AG09309 (cell line): ENCODE measurements at regions not wholly inside any gene's neighbourhood (a gene's known extent, or its start where the extent isn't known, plus 50 kb on each side); places are given as distances from the start of the nearest gene placed in this dataset.
"Not testable (repeated sequence)": the region's sequence is repeated elsewhere in the genome, so short reads cannot be mapped to it uniquely, and the experiment has no call there.

ENCODE experiments used
- DNase-seq: peaks from one replicate; pipeline ENCODE4 v3.0.0-alpha.2; 2010; ENCODE audit warnings: low read depth
- H3K4me3 ChIP-seq: 2 replicates; pipeline ENCODE4 v1.5.1; 2011; ENCODE audit warnings: mild to moderate bottlenecking, low read depth, low read length, moderate library complexity; ENCODE audit not compliant: control insufficient read depth
- TF ChIP-seq, protein P1 (sequence below): IDR thresholded peaks from 2 replicates; pipeline ENCODE4 v1.5.1; 2011; ENCODE audit warnings: mild to moderate bottlenecking, low read depth, low read length, inconsistent platforms; ENCODE audit not compliant: insufficient read depth, control insufficient read depth; ENCODE audit errors: missing control alignments

DNA sequence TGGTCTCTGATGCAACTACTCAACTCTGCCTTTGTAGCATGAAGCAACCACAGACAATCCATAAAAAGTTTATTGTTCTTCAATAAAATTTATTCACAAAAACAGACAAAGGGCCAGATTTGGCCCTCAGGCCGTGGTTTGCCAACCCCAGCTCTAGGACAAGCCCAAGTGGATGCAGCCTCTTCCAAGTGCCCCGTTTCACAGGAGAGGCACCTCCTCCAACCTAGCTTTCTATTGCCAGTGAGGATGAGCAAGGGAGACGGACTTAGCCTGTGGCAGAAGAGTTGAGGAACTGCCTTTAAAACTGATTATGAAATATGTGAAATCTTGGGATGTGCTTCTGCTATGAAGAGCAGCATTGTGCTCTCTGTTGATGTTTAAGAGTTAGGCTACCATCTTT, 105.4 kb downstream of the PSMG1 start:
- DNase-seq: peak; percentile 74
- TF ChIP-seq, protein P1, sequence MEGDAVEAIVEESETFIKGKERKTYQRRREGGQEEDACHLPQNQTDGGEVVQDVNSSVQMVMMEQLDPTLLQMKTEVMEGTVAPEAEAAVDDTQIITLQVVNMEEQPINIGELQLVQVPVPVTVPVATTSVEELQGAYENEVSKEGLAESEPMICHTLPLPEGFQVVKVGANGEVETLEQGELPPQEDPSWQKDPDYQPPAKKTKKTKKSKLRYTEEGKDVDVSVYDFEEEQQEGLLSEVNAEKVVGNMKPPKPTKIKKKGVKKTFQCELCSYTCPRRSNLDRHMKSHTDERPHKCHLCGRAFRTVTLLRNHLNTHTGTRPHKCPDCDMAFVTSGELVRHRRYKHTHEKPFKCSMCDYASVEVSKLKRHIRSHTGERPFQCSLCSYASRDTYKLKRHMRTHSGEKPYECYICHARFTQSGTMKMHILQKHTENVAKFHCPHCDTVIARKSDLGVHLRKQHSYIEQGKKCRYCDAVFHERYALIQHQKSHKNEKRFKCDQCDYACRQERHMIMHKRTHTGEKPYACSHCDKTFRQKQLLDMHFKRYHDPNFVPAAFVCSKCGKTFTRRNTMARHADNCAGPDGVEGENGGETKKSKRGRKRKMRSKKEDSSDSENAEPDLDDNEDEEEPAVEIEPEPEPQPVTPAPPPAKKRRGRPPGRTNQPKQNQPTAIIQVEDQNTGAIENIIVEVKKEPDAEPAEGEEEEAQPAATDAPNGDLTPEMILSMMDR: no peak
- H3K4me3 ChIP-seq: no peak overlapping the region

DNA sequence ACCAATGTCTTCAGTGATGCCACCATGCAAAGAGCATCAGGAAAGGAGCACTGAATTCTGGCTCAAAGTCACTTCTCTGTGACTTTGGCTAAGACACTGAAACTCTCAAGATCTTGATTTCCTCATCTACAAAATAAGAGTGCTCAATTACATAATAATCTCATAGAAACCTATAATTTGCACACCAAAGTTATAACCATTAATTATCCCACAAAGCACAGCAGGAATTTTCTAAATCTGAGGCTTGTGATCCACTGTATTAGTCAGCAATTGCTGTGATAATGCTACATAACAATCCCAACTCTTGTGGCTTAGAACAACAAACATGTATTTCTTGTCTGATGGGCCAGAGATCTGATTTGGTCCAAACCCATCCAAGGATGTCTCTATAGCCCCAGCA, 108.7 kb downstream of the PSMG1 start:
- DNase-seq: no peak
- no peak overlapping the region for H3K4me3 ChIP-seq
- TF ChIP-seq, protein P1: no peak

DNA sequence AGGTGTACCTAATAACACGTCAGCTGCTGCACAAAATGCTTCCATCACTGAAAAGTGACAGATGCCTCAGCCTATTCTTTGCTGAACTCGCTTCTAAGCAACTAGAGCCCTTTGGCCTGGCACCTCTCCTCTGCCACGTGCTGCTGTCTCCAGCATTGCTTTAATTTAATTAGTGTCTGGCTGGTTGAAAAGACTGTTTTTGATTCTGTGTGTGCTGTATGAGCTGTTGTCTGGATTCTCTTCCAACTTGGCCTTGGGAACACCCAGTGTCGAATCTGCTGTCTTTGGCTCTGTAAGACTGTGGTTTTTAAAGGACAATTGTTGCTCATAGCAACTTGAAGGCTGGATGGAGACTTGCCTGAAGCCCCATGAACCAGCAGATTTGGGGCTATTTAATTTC, 109.5 kb downstream of the PSMG1 start:
- TF ChIP-seq, protein P1: no peak
- no peak overlapping the region for H3K4me3 ChIP-seq
- no peak for DNase-seq

DNA sequence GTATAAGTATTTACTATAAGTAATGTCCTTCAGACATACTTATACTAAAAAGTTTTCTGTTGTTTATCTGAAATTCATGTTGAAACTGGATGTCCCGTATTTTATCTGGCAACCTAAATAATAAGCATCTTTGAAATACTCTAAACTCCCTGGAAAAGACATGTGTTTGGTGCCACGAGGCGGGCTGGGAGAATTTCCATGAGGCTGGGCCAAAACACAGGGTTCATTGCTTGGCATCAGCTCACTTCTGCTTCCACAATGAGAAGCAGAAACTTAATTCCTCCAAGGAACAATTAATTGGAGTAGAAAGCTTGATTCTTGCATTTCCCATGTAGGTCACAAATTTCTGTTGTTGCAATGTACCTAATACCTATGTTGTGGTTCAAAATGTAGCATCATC, 110.2 kb downstream of the PSMG1 start:
- TF ChIP-seq, protein P1: no peak
- no peak overlapping the region for H3K4me3 ChIP-seq
- DNase-seq: no peak

DNA sequence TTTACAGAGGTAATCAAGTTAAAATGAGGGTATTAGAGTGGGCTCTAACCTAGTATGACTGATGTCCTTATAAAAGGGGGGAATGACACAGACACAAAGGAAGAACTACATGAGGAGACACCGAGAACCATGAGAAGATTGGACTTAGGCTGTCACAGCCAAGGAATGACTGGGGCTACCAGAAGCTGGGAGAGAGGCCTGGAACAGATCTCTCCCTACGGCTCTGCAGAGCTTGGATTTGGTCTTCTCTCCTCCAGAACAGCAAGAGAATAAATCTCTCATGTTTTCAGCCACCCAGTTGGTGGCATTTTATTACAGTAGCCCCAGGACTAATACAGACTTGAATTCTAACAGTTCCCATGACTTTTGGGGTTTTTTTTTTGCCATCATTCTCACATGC, 110.8 kb downstream of the PSMG1 start:
- TF ChIP-seq, protein P1: no peak
- DNase-seq: no peak
- no peak overlapping the region for H3K4me3 ChIP-seq

DNA sequence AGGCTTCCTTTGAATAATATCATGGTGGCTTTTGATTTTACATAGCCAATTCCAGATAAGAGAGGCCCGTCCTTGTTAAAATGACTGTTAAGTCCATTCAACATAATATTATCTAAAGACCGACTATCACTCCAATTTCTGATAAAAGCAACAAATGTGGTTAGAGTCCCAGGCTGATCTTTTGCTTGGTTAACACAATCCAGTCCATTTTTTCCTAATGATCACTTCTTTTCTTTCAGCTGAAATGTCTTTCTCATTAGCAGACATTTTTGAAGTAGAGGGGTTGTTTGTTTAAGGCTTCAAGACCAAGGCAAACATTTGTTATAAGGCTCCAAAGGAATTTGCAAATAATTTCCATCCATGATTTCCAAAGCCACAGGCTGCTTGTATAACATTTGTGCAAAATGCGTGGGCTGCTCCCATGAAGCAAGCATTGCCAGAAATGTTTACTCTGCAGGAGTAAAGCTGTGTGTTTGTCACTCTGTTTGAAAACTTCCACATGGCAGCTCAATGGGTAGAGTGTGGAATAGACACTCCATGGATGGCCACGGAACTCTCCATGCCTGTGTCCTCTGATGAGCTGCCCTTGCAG, 111.5 kb downstream of the PSMG1 start:
- H3K4me3 ChIP-seq: no peak overlapping the region
- TF ChIP-seq, protein P1: no peak
- peak; percentile 45 for DNase-seq

DNA sequence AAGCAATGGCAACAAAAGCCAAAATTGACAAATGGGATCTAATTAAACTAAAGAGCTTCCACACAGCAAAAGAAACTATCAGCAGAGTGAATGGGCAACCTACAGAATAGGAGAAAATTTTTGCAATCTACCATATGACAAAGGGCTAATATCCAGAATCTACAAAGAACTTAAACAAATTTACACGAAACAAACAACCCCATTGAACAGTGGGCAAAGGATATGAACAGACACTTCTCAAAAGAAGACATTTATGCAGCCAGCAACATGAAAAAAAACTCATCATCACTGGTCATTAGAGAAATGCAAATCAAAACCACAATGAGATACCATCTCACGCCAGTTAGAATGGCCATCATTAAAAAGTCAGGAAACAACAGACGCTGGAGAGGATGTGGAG, 113.4 kb downstream of the PSMG1 start:
- not testable (repeated sequence) for DNase-seq, H3K4me3 ChIP-seq
